OCI-LY3 (cell line): ENCODE measurements at regions not wholly inside any gene's neighbourhood (a gene's known extent, or its start where the extent isn't known, plus 50 kb on each side); places are given as distances from the start of the nearest gene placed in this dataset.

Experiments used
- H2AFZ ChIP-seq: fragments of 200-600, 300-600 bp; shearing (Covaris generic); 2 replicates; pipeline ENCODE4 v1.6.0; 2014; ENCODE audit warnings: antibody characterized with exemption, low read depth, low read length
- H3K27ac ChIP-seq: fragments of 200-600, 300-600 bp; sonication (generic); 2 replicates; pipeline ENCODE4 v1.5.1; 2014; ENCODE audit warnings: mild to moderate bottlenecking, low read length, moderate library complexity, mixed read lengths
- H3K27me3 ChIP-seq: fragments of 200-600, 300-600 bp; sonication (generic); 2 replicates; pipeline ENCODE4 v1.6.1; 2014; ENCODE audit warnings: low read depth, low read length, mixed read lengths
- H3K36me3 ChIP-seq: fragments of 200-600, 300-600 bp; sonication (generic); replicated peaks from 2 replicates; pipeline ENCODE3; 2014; ENCODE audit warnings: low read depth, low read length, mixed read lengths
- H3K4me1 ChIP-seq: fragments of 300-600, 200-600 bp; sonication (generic); 2 replicates; pipeline ENCODE4 v1.6.1; 2014; ENCODE audit warnings: low read length, mixed read lengths
- H3K4me2 ChIP-seq: fragments of 200-600, 300-600 bp; sonication (generic); 2 replicates; pipeline ENCODE4 v1.6.1; 2014; ENCODE audit warnings: low read length, mixed read lengths
- H3K4me3 ChIP-seq: fragments of 300-600, 200-600 bp; sonication (generic); 2 replicates; pipeline ENCODE4 v1.5.1; 2014; ENCODE audit warnings: antibody characterized with exemption, mild to moderate bottlenecking, low read length, moderate library complexity
- H3K79me2 ChIP-seq: fragments of 300-600, 200-600 bp; shearing (Covaris generic); 2 replicates; pipeline ENCODE4 v1.6.1; 2014; ENCODE audit warnings: mild to moderate bottlenecking, low read length, mixed read lengths
- H3K9ac ChIP-seq: fragments of 300-600, 200-600 bp; shearing (Covaris generic); 2 replicates; pipeline ENCODE4 v1.6.0; 2014; ENCODE audit warnings: mild to moderate bottlenecking, low read length, moderate library complexity
- H3K9me3 ChIP-seq: fragments of 200-600, 300-600 bp; shearing (Covaris generic); 2 replicates; pipeline ENCODE4 v1.6.1; 2014; ENCODE audit warnings: low read length, mixed read lengths; ENCODE audit not compliant: insufficient read depth
- H4K20me1 ChIP-seq: fragments of 200-600, 300-600 bp; sonication (generic); 2 replicates; pipeline ENCODE4 v1.6.1; 2016; ENCODE audit warnings: low read length, mixed read lengths; ENCODE audit not compliant: insufficient read depth
- EZH2phosphoT487 ChIP-seq: fragments of 200-600 bp; shearing (Covaris generic); IDR thresholded peaks from 2 replicates; pipeline ENCODE4 v1.6.1; 2018; ENCODE audit warnings: antibody characterized with exemption, mixed run types, low read depth
- TF ChIP-seq, protein P1 (sequence below): fragments of 200-600, 300-600 bp; sonication (generic); IDR thresholded peaks from 2 replicates; pipeline ENCODE4 v1.5.1; 2014; ENCODE audit warnings: antibody characterized with exemption, low read length, low read depth

- no peak overlapping the region for H3K4me2 ChIP-seq
- H2AFZ ChIP-seq = no peak overlapping the region
- H3K4me1 ChIP-seq = peaks cover 3% of the 10 kb centered on the region; the same call in 1 of the 2 replicates
- TF ChIP-seq, protein P1, sequence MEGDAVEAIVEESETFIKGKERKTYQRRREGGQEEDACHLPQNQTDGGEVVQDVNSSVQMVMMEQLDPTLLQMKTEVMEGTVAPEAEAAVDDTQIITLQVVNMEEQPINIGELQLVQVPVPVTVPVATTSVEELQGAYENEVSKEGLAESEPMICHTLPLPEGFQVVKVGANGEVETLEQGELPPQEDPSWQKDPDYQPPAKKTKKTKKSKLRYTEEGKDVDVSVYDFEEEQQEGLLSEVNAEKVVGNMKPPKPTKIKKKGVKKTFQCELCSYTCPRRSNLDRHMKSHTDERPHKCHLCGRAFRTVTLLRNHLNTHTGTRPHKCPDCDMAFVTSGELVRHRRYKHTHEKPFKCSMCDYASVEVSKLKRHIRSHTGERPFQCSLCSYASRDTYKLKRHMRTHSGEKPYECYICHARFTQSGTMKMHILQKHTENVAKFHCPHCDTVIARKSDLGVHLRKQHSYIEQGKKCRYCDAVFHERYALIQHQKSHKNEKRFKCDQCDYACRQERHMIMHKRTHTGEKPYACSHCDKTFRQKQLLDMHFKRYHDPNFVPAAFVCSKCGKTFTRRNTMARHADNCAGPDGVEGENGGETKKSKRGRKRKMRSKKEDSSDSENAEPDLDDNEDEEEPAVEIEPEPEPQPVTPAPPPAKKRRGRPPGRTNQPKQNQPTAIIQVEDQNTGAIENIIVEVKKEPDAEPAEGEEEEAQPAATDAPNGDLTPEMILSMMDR = no peak
- TF ChIP-seq EZH2phosphoT487 = no peak
- H3K4me3 ChIP-seq = no peak overlapping the region
- no peaks in the 10 kb centered on the region for H3K79me2 ChIP-seq
- H3K9ac ChIP-seq = no peak overlapping the region
- no peaks in the 10 kb centered on the region for H4K20me1 ChIP-seq
- H3K27me3 ChIP-seq = no peaks in the 10 kb centered on the region
- H3K36me3 ChIP-seq = no peaks in the 10 kb centered on the region
- no peak overlapping the region for H3K27ac ChIP-seq
- no peaks in the 10 kb centered on the region for H3K9me3 ChIP-seq
These were observed 695.4 kb upstream of the ID2 start for GRCh38 chr2:7986431-7986830.

DNA sequence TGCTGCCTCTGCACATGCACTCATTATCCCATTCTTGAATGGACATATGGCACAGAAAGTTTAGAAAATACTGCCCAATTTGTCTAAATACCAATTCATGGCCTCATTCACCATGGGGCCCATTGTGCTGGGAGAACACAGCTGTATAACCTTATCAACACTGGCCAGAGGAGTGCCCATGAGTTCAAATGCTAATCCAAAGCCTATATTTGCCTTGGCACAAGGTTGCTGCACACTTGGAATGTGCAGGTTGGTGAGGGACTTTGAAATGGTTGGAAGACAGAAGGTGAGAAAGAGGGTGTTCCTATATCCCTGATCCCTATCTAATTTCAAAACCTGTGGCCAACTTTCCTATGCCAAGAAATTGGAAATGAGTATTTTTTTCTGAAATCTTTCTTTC, 693.9 kb upstream of the ID2 start:
- no peaks in the 10 kb centered on the region for H3K79me2 ChIP-seq
- H4K20me1 ChIP-seq = no peaks in the 10 kb centered on the region
- no peaks in the 10 kb centered on the region for H3K9me3 ChIP-seq
- no peak overlapping the region for H3K27ac ChIP-seq
- H3K9ac ChIP-seq = no peak overlapping the region
- H3K4me2 ChIP-seq = no peak overlapping the region
- H3K4me3 ChIP-seq = no peak overlapping the region
- no peaks in the 10 kb centered on the region for H3K36me3 ChIP-seq
- no peak for TF ChIP-seq EZH2phosphoT487
- TF ChIP-seq, protein P1 = no peak
- no peak overlapping the region for H2AFZ ChIP-seq
- peaks cover 3% of the 10 kb centered on the region; the same call in 1 of the 2 replicates for H3K4me1 ChIP-seq
- H3K27me3 ChIP-seq = 0 out of 2 replicates have a peak, but pooled peaks cover 3% of the 10 kb centered on the region

DNA sequence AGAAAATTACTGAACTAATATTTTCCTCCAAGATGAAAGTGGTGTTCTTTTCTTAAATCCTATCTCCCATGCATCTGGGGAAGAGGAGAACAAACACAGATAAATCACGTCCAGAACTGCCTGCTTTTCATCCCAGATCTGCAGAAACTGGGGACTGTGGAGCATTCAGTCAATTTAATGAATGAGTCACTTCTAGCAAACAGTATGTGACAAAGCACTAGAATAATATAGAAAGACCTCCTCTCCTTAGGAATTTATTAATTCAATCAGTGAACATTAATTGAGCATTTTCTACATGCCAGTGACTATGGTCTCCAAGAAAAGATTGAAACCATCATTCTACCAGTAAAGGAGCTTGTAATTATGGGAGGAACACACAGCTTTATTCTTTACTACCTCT, 693.4 kb upstream of the ID2 start:
- H3K4me2 ChIP-seq = no peak overlapping the region
- no peaks in the 10 kb centered on the region for H3K79me2 ChIP-seq
- TF ChIP-seq, protein P1 = no peak
- no peak for TF ChIP-seq EZH2phosphoT487
- no peak overlapping the region for H3K4me3 ChIP-seq
- H3K9me3 ChIP-seq = no peaks in the 10 kb centered on the region
- peaks cover 3% of the 10 kb centered on the region; the same call in 1 of the 2 replicates for H3K4me1 ChIP-seq
- H4K20me1 ChIP-seq = no peaks in the 10 kb centered on the region
- H3K27me3 ChIP-seq = 0 out of 2 replicates have a peak, but pooled peaks cover 3% of the 10 kb centered on the region
- no peak overlapping the region for H2AFZ ChIP-seq
- H3K36me3 ChIP-seq = no peaks in the 10 kb centered on the region
- no peak overlapping the region for H3K27ac ChIP-seq
- H3K9ac ChIP-seq = no peak overlapping the region

GRCh38 chr2:7989823-7990222, 692.0 kb upstream of the ID2 start:
- Histone ChIP-seq H4K20me1 (no peaks in the 10 kb centered on the region), H3K36me3 (no peaks in the 10 kb centered on the region), H3K4me2 (no peak overlapping the region), H3K9me3 (no peaks in the 10 kb centered on the region), H3K27me3 (0 out of 2 replicates have a peak, but pooled peaks cover 3% of the 10 kb centered on the region), H3K27ac (no peak overlapping the region), H3K9ac (no peak overlapping the region), H3K4me3 (no peak overlapping the region), H3K4me1 (no peaks in the 10 kb centered on the region; the same call in 1 of the 2 replicates), H3K79me2 (no peaks in the 10 kb centered on the region), H2AFZ (no peak overlapping the region)
- no peak for TF ChIP-seq EZH2phosphoT487
- TF ChIP-seq, protein P1 = no peak
